Spleen (tissue), 11 donors: ENCODE measurements at regions not wholly inside any gene's neighbourhood (a gene's known extent, or its start where the extent isn't known, plus 50 kb on each side); places are given as distances from the start of the nearest gene placed in this dataset.

Experiments used
- DNase-seq: peaks from one replicate; pipeline ENCODE4 v3.0.0-alpha.2; 2020
- H3K27ac ChIP-seq, 8 donors: fragments of 200-600 bp; sonication (generic) in 7 of 8; 1 replicate in 4 of 8; 2 replicates in 4 of 8; pipeline versions ENCODE4 v1.5.0 to v1.8.0; 2016 to 2021; ENCODE audit warnings: inconsistent platforms in 4 of 8, mild to moderate bottlenecking in 4 of 8, moderate library complexity in 1 of 8
- H3K27me3 ChIP-seq, 7 donors: fragments of 200-600 bp; sonication (generic) in 6 of 7; replicated peaks in 1 of 7; 1 replicate in 4 of 7; 2 replicates in 3 of 7; pipeline versions ENCODE4 v1.5.0 to v1.8.0; 2016 to 2021; ENCODE audit warnings: inconsistent platforms in 3 of 7, mild to moderate bottlenecking in 1 of 7
- H3K36me3 ChIP-seq, 6 donors: fragments of 200-600 bp; sonication (generic) in 5 of 6; 1 replicate in 4 of 6; 2 replicates in 2 of 6; pipeline versions ENCODE4 v1.5.0 to v1.8.0; 2016 to 2021; ENCODE audit warnings: inconsistent platforms in 2 of 6
- H3K4me1 ChIP-seq, 6 donors: fragments of 200-600 bp; sonication (generic) in 5 of 6; 1 replicate in 3 of 6; 2 replicates in 3 of 6; pipeline versions ENCODE4 v1.5.0 to v1.8.0; 2016 to 2021; ENCODE audit warnings: inconsistent platforms in 3 of 6
- H3K4me3 ChIP-seq, 8 donors: fragments of 200-600 bp; sonication (generic) in 7 of 8; 1 replicate in 4 of 8; 2 replicates in 4 of 8; pipeline versions ENCODE4 v1.5.0 to v1.8.0; 2016 to 2021; ENCODE audit warnings: inconsistent platforms in 4 of 8, mild to moderate bottlenecking in 4 of 8, moderate library complexity in 2 of 8
- H3K9me3 ChIP-seq, 8 donors: fragments of 200-600 bp; sonication (generic) in 7 of 8; 1 replicate in 4 of 8; 2 replicates in 4 of 8; pipeline versions ENCODE4 v1.5.0 to v1.8.0; 2016 to 2021; ENCODE audit warnings: inconsistent platforms in 4 of 8
- POLR2A ChIP-seq, 3 donors: fragments of 450-650 bp; IDR thresholded peaks; one replicate each; pipeline ENCODE4 v1.5.1; 2017; ENCODE audit warnings: antibody characterized with exemption in 3 of 3, mild to moderate bottlenecking in 1 of 3
- POLR2AphosphoS5 ChIP-seq, 3 donors: sonication (generic); formaldehyde crosslinking; IDR thresholded peaks; one replicate each; pipeline ENCODE4 v1.5.1; 2017; ENCODE audit warnings: antibody characterized with exemption in 3 of 3
- WGBS, 5 donors: extraction: QIAGEN DNeasy Blood & Tissue Kit in 3 of 5; methylation state at CpG; one replicate each; pipeline versions ENCODE4 v1.1.5 to v1.1.7; 2013 to 2018; 5-methylcytosine and 5-hydroxymethylcytosine counted together
- intact Hi-C: fragments of 100-400 bp; cut with DNase I; formaldehyde crosslinking; loops from one replicate; pipeline ENCODE4 v1.15.0; 2023; ENCODE audit warnings: low total_unique reads
- TF ChIP-seq, protein P1 (sequence below), 11 experiments: fragments of 200-600 bp in 7 of 11; fragments of 450-650 bp in 4 of 11; sonication (generic) in 4 of 11; IDR thresholded peaks in 8 of 11; conservative IDR thresholded peaks in 3 of 11; 1 replicate in 7 of 11; 2 replicates in 4 of 11; pipeline versions ENCODE4 v1.4.0 to v1.8.0; 2016 to 2021; ENCODE audit warnings: antibody characterized with exemption in 11 of 11, inconsistent platforms in 4 of 11, mild to moderate bottlenecking in 1 of 11
- donor health status: healthy with polysubstance abuse.
- donor health status: DM: no; HTN: no; CAD: no; lungs with moderate emphysema.
- donor health status: DM: no; HTN: no; CAD: no.
- donor health status: Bipolar disorder and iron deficiency.
- donor health status: healthy.
- donor health status: DM: no; HTN: no; CAD: no.
- donor health status: DM: yes; HTN: yes; CAD: no.

GRCh38 chr5:56499901-56500300 lies 266.8 kb upstream of the ANKRD55 start:
- no peak overlapping the region for H3K27ac ChIP-seq
- peaks cover 0 to 6% (median 0%) of the 10 kb centered on the region in 8 donors for H3K9me3 ChIP-seq
- no peaks in the 10 kb centered on the region for H3K36me3 ChIP-seq
- no peak for DNase-seq
- TF ChIP-seq, protein P1, sequence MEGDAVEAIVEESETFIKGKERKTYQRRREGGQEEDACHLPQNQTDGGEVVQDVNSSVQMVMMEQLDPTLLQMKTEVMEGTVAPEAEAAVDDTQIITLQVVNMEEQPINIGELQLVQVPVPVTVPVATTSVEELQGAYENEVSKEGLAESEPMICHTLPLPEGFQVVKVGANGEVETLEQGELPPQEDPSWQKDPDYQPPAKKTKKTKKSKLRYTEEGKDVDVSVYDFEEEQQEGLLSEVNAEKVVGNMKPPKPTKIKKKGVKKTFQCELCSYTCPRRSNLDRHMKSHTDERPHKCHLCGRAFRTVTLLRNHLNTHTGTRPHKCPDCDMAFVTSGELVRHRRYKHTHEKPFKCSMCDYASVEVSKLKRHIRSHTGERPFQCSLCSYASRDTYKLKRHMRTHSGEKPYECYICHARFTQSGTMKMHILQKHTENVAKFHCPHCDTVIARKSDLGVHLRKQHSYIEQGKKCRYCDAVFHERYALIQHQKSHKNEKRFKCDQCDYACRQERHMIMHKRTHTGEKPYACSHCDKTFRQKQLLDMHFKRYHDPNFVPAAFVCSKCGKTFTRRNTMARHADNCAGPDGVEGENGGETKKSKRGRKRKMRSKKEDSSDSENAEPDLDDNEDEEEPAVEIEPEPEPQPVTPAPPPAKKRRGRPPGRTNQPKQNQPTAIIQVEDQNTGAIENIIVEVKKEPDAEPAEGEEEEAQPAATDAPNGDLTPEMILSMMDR (IDR thresholded peaks at IDR 0.05 in 8 of 11, conservative IDR thresholded peaks at IDR 0.05 in 3 of 11), result no peak
- no peak for TF ChIP-seq POLR2A (IDR thresholded peaks at IDR 0.05)
- no peak for TF ChIP-seq POLR2AphosphoS5 (IDR thresholded peaks at IDR 0.05)
- 84 to 94% (median 90%) methylated on average over 5 of the region's 5 CpGs for WGBS, 5 donors
- H3K27me3 ChIP-seq, result no peaks in the 10 kb centered on the region
- intact Hi-C loops, result no loop called here
- peaks cover 11 to 22% (median 14%) of the 10 kb centered on the region in 6 donors for H3K4me1 ChIP-seq
- H3K4me3 ChIP-seq, result no peak overlapping the region

- no peak overlapping the region for H3K27ac ChIP-seq
- TF ChIP-seq POLR2A (IDR thresholded peaks at IDR 0.05) (no peak), POLR2AphosphoS5 (IDR thresholded peaks at IDR 0.05) (no peak)
- TF ChIP-seq, protein P1 (IDR thresholded peaks at IDR 0.05 in 8 of 11, conservative IDR thresholded peaks at IDR 0.05 in 3 of 11), result no peak
- no peak overlapping the region for H3K4me3 ChIP-seq
- no peak for DNase-seq
- no peaks in the 10 kb centered on the region for H3K36me3 ChIP-seq
- WGBS, 5 donors, result 83 to 92% (median 90%) methylated on average over 4 of the region's 4 CpGs
- peaks cover 0 to 6% (median 0%) of the 10 kb centered on the region in 8 donors for H3K9me3 ChIP-seq
- no peaks in the 10 kb centered on the region for H3K27me3 ChIP-seq
- intact Hi-C loops, result no loop called here
- peaks cover 11 to 23% (median 14%) of the 10 kb centered on the region in 6 donors for H3K4me1 ChIP-seq
Measured at GRCh38 chr5:56499491-56499890, 266.4 kb upstream of the ANKRD55 start.

GRCh38 chr5:56498759-56499395 lies 265.7 kb upstream of the ANKRD55 start:
- 92 to 97% (median 95%) methylated on average over 18 to 24 of the region's 24 CpGs for WGBS, 5 donors
- DNase-seq, result no peak
- intact Hi-C loops, result no loop called here

GRCh38 chr5:56496581-56497063 lies 263.5 kb upstream of the ANKRD55 start:
- peaks cover 0 to 20% (median 15%) of the 10 kb centered on the region in 6 donors for H3K4me1 ChIP-seq
- no peak for TF ChIP-seq POLR2AphosphoS5 (IDR thresholded peaks at IDR 0.05)
- TF ChIP-seq, protein P1 (IDR thresholded peaks at IDR 0.05 in 8 of 11, conservative IDR thresholded peaks at IDR 0.05 in 3 of 11), result no peak
- no peak for TF ChIP-seq POLR2A (IDR thresholded peaks at IDR 0.05)
- WGBS, 5 donors, result 32 to 58% (median 44%) methylated on average over 5 of the region's 5 CpGs
- H3K9me3 ChIP-seq, result peaks cover 0 to 6% (median 0%) of the 10 kb centered on the region in 8 donors
- intact Hi-C loops, result no loop called here
- no peaks in the 10 kb centered on the region for H3K27me3 ChIP-seq
- peak overlapping the region in 3 of 8 donors; percentile 7 to 24 (median 20) for H3K27ac ChIP-seq
- no peak overlapping the region for H3K4me3 ChIP-seq
- no peak for DNase-seq
- no peaks in the 10 kb centered on the region for H3K36me3 ChIP-seq

More at GRCh38 chr5:56498759-56499395, 265.7 kb upstream of the ANKRD55 start:
- H3K36me3 ChIP-seq, result no peaks in the 10 kb centered on the region
- H3K4me1 ChIP-seq, result peaks cover 11 to 29% (median 17%) of the 10 kb centered on the region in 6 donors
- H3K4me3 ChIP-seq, result no peak overlapping the region
- H3K27ac ChIP-seq, result no peak overlapping the region
- TF ChIP-seq POLR2AphosphoS5 (IDR thresholded peaks at IDR 0.05), result no peak
- TF ChIP-seq, protein P1 (IDR thresholded peaks at IDR 0.05 in 8 of 11, conservative IDR thresholded peaks at IDR 0.05 in 3 of 11), result no peak
- TF ChIP-seq POLR2A (IDR thresholded peaks at IDR 0.05), result no peak
- H3K9me3 ChIP-seq, result peaks cover 0 to 6% (median 0%) of the 10 kb centered on the region in 8 donors
- no peaks in the 10 kb centered on the region for H3K27me3 ChIP-seq
